ENCODE measurements at regions not wholly inside any gene's neighbourhood (a gene's known extent, or its start where the extent isn't known, plus 50 kb on each side); places are given as distances from the start of the nearest gene placed in this dataset.
"Not testable (repeated sequence)": the region's sequence is repeated elsewhere in the genome, so short reads cannot be mapped to it uniquely, and the experiment has no call there.

DNA sequence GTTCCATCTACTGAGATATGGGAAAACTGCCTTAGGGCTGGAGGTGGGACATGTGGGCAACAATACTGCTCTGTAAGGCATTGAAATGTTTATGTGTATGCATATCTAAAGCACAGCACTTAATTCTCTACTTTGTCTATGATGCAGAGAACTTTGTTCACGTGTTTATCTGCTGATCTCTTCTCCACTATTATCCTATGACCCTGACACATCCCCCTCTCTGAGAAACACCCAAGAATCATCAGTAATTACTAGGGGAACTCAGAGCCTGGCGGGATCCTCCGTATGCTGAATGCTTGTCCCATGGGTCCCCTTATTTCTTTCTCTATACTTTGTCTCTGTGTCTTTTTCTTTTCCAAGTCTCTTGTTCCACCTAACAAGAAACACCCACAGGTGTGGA is 63.8 kb downstream of the OR4A15 start:
- not testable (repeated sequence) for H3K27ac ChIP-seq (ENCODE audit: poor library complexity, severe bottlenecking); H3K27me3 ChIP-seq (ENCODE audit: insufficient read depth, poor library complexity, severe bottlenecking); H3K4me1 ChIP-seq (ENCODE audit: insufficient read depth, poor library complexity, severe bottlenecking); DNase-seq (ENCODE audit: low spot score); H3K4me3 ChIP-seq (ENCODE audit: severe bottlenecking); H3K9me3 ChIP-seq (ENCODE audit: severe bottlenecking); ATAC-seq (ENCODE audit: low read depth); H3K36me3 ChIP-seq (ENCODE audit: low read depth)

DNA sequence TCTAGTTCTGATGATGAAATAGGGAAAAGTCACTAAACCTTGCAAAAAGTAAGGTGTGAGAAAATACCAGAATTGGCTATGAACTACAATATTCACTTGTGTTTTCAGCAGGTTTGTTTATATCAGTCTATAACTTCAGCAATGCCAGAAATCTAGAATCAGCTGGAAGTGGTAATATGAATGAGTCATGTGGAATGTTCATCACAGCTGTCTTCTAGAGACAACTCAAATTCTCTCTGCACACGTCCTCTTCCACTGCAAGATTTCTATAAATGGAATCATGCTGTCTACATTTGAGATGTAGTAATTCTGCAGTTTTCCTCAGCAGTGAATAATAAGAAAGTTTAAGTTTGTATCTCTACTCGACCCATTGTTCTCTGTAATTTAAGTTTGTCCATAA is 89.9 kb downstream of the OR4A15 start:
- H3K27ac ChIP-seq (ENCODE audit: poor library complexity, severe bottlenecking): no peak overlapping the region
- TF ChIP-seq, protein P1, sequence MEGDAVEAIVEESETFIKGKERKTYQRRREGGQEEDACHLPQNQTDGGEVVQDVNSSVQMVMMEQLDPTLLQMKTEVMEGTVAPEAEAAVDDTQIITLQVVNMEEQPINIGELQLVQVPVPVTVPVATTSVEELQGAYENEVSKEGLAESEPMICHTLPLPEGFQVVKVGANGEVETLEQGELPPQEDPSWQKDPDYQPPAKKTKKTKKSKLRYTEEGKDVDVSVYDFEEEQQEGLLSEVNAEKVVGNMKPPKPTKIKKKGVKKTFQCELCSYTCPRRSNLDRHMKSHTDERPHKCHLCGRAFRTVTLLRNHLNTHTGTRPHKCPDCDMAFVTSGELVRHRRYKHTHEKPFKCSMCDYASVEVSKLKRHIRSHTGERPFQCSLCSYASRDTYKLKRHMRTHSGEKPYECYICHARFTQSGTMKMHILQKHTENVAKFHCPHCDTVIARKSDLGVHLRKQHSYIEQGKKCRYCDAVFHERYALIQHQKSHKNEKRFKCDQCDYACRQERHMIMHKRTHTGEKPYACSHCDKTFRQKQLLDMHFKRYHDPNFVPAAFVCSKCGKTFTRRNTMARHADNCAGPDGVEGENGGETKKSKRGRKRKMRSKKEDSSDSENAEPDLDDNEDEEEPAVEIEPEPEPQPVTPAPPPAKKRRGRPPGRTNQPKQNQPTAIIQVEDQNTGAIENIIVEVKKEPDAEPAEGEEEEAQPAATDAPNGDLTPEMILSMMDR (IDR thresholded peaks at IDR 0.05; ENCODE audit: poor library complexity, severe bottlenecking): no peak

DNA sequence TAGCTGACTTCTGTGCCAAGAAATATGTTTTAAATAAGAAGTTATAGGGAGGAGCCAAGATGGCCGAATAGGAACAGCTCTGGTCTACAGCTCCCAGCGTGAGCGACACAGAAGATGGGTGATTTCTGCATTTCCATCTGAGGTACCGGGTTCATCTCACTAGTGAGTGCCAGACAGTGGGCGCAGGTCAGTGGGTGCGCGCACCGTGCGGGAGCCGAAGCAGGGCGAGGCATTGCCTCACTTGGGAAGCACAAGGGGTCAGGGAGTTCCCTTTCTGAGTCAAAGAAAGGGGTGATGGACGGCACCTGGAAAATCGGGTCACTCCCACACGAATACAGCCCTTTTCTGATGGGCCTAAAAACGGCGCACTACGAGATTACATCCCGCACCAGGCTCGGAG is 92.1 kb downstream of the OR4A15 start:
- not testable (repeated sequence) for H3K27ac ChIP-seq (ENCODE audit: poor library complexity, severe bottlenecking); ATAC-seq (ENCODE audit: low read depth); H3K4me3 ChIP-seq (ENCODE audit: severe bottlenecking); H3K4me1 ChIP-seq (ENCODE audit: insufficient read depth, poor library complexity, severe bottlenecking); H3K9me3 ChIP-seq (ENCODE audit: severe bottlenecking); H3K36me3 ChIP-seq (ENCODE audit: low read depth); H3K27me3 ChIP-seq (ENCODE audit: insufficient read depth, poor library complexity, severe bottlenecking); DNase-seq (ENCODE audit: low spot score)

More for the DNA sequence above, 89.9 kb downstream of the OR4A15 start:
- DNase-seq (ENCODE audit: low spot score) (no peak), ATAC-seq (ENCODE audit: low read depth) (no peak)
- Histone ChIP-seq H3K4me1 (ENCODE audit: insufficient read depth, poor library complexity, severe bottlenecking) (no peaks in the 10 kb centered on the region), H3K27me3 (ENCODE audit: insufficient read depth, poor library complexity, severe bottlenecking) (no peaks in the 10 kb centered on the region), H3K36me3 (ENCODE audit: low read depth) (no peaks in the 10 kb centered on the region), H3K4me3 (ENCODE audit: severe bottlenecking) (no peak overlapping the region), H3K9me3 (ENCODE audit: severe bottlenecking) (no peaks in the 10 kb centered on the region)

DNA sequence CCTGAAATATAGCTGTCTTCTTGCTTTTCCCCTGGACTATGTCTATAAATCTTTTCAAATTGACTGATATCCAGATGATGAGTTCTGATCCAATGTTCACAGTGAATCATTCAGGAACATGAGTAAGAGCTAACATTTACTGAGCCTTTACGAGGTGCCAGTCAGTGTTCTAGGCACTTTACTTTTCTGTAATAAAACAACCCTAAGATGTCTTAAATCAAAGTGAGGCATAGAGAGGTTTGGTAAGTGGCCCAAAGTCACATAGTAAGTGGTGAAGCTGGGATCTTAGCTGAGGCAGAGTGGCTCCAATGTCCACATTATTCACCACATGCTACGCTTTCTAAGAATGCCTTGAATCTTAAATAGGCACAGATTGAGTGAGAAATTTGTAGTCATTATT is 79.9 kb upstream of the OR4C15 start:
- Histone ChIP-seq H3K36me3 (ENCODE audit: low read depth) (no peaks in the 10 kb centered on the region), H3K4me3 (ENCODE audit: severe bottlenecking) (no peak overlapping the region), H3K27ac (ENCODE audit: poor library complexity, severe bottlenecking) (no peak overlapping the region), H3K9me3 (ENCODE audit: severe bottlenecking) (no peaks in the 10 kb centered on the region), H3K4me1 (ENCODE audit: insufficient read depth, poor library complexity, severe bottlenecking) (no peaks in the 10 kb centered on the region), H3K27me3 (ENCODE audit: insufficient read depth, poor library complexity, severe bottlenecking) (no peaks in the 10 kb centered on the region)
- DNase-seq (ENCODE audit: low spot score) (no peak), ATAC-seq (ENCODE audit: low read depth) (no peak)
- TF ChIP-seq, protein P1 (IDR thresholded peaks at IDR 0.05; ENCODE audit: poor library complexity, severe bottlenecking): no peak

DNA sequence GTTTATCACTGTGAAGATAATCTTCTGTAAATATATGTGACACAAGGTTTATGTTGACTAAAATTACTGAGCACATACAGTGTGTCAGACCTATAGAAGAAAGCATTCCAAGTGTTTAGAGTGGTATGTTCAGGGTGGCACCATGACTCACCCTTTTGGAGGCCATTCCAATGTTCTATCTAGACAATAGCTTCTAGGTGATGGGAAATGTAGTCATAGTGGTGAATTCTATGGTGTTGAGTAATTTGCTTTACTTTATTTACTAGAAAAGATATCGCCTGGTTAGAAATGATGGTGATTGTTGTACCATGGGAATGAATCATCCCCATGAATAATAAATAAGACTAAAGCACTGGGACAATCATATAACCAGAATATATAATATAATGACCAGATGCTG is 72.9 kb upstream of the OR4C15 start:
- H3K27me3 ChIP-seq (ENCODE audit: insufficient read depth, poor library complexity, severe bottlenecking): no peaks in the 10 kb centered on the region

DNA sequence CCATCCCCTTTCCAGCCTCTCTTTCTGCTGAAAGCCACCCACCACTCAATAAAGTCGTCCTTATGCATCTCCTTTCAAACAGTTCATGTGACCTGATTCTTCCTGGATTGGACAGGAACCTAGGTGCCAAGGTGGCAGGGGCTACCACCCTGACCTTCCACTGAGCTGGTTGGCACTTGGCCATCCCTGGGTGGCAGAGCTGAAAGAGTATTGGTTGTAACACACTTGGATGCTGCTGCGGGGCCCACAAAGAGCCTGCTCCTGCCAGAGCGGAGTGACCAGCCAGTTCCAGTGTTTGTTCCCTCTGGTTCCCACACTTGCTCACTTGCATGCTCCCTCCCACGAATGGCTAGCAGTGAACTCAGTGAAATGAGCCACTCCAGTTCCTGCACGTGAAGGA is 57.2 kb upstream of the OR4C15 start:
- H3K9me3 ChIP-seq (ENCODE audit: severe bottlenecking): no peaks in the 10 kb centered on the region
- no peak overlapping the region for H3K27ac ChIP-seq (ENCODE audit: poor library complexity, severe bottlenecking)
- no peaks in the 10 kb centered on the region for H3K36me3 ChIP-seq (ENCODE audit: low read depth)
- no peaks in the 10 kb centered on the region for H3K27me3 ChIP-seq (ENCODE audit: insufficient read depth, poor library complexity, severe bottlenecking)
- DNase-seq (ENCODE audit: low spot score) (no peak), ATAC-seq (ENCODE audit: low read depth) (no peak)
- no peaks in the 10 kb centered on the region for H3K4me1 ChIP-seq (ENCODE audit: insufficient read depth, poor library complexity, severe bottlenecking)
- no peak overlapping the region for H3K4me3 ChIP-seq (ENCODE audit: severe bottlenecking)
- TF ChIP-seq, protein P1 (IDR thresholded peaks at IDR 0.05; ENCODE audit: poor library complexity, severe bottlenecking): no peak

More for the DNA sequence above, 72.9 kb upstream of the OR4C15 start:
- Histone ChIP-seq H3K36me3 (ENCODE audit: low read depth) (no peaks in the 10 kb centered on the region), H3K4me3 (ENCODE audit: severe bottlenecking) (no peak overlapping the region), H3K27ac (ENCODE audit: poor library complexity, severe bottlenecking) (no peak overlapping the region), H3K9me3 (ENCODE audit: severe bottlenecking) (no peaks in the 10 kb centered on the region), H3K4me1 (ENCODE audit: insufficient read depth, poor library complexity, severe bottlenecking) (no peaks in the 10 kb centered on the region)
- ATAC-seq (ENCODE audit: low read depth): peak; percentile 17; the same call in 1 of the 3 replicates
- TF ChIP-seq, protein P1 (IDR thresholded peaks at IDR 0.05; ENCODE audit: poor library complexity, severe bottlenecking): no peak
- no peak for DNase-seq (ENCODE audit: low spot score)
